Myocyte (in vitro differentiated cells): ENCODE measurements at regions not wholly inside any gene's neighbourhood (a gene's known extent, or its start where the extent isn't known, plus 50 kb on each side); places are given as distances from the start of the nearest gene placed in this dataset.
"Not testable (repeated sequence)": the region's sequence is repeated elsewhere in the genome, so short reads cannot be mapped to it uniquely, and the experiment has no call there.

ENCODE experiments used
- DNase-seq: peaks from one replicate; pipeline ENCODE4 v3.0.0-alpha.2; 2012; ENCODE audit warnings: low read depth

GRCh38 chr10:123221418-123221817 lies 67.2 kb downstream of the BUB3 start:
- DNase-seq: no peak

- no peak for DNase-seq
Measured at GRCh38 chr10:123222832-123223231, 68.6 kb downstream of the BUB3 start.

GRCh38 chr10:123227706-123228105 lies 73.5 kb downstream of the BUB3 start:
- peak; percentile 10 for DNase-seq

- DNase-seq: peak; percentile 79
Measured at GRCh38 chr10:123229927-123230630, 75.9 kb downstream of the BUB3 start.

GRCh38 chr10:123232879-123233278 lies 78.7 kb downstream of the BUB3 start:
- DNase-seq: not testable (repeated sequence)

GRCh38 chr10:123235014-123235413 lies 80.8 kb downstream of the BUB3 start:
- DNase-seq: not testable (repeated sequence)

- no peak for DNase-seq
Measured at GRCh38 chr10:123236126-123236525, 81.9 kb downstream of the BUB3 start.

- no peak for DNase-seq
Measured at GRCh38 chr10:123240250-123240649, 86.0 kb downstream of the BUB3 start.

- no peak for DNase-seq
Measured at GRCh38 chr10:123240776-123241175, 86.6 kb downstream of the BUB3 start.

GRCh38 chr10:123241391-123242141 lies 87.4 kb downstream of the BUB3 start:
- DNase-seq: no peak

GRCh38 chr10:123244747-123245146 lies 90.5 kb downstream of the BUB3 start:
- no peak for DNase-seq

GRCh38 chr10:123245264-123245663 lies 91.1 kb downstream of the BUB3 start:
- no peak for DNase-seq

GRCh38 chr10:123249894-123250293 lies 95.7 kb downstream of the BUB3 start:
- peak; percentile 37 for DNase-seq

GRCh38 chr10:123250640-123251039 lies 96.4 kb downstream of the BUB3 start:
- DNase-seq: no peak

GRCh38 chr10:123252779-123253178 lies 98.6 kb downstream of the BUB3 start:
- DNase-seq: no peak

- not testable (repeated sequence) for DNase-seq
Measured at GRCh38 chr10:123254343-123254742, 100.1 kb downstream of the BUB3 start.

GRCh38 chr10:123257904-123258456 lies 103.8 kb downstream of the BUB3 start:
- DNase-seq: no peak

GRCh38 chr10:123259081-123259480 lies 104.9 kb downstream of the BUB3 start:
- no peak for DNase-seq

GRCh38 chr10:123259791-123260190 lies 105.6 kb downstream of the BUB3 start:
- DNase-seq: no peak

GRCh38 chr10:123262456-123262855 lies 108.3 kb downstream of the BUB3 start:
- DNase-seq: peak; percentile 89

- DNase-seq: no peak
Measured at GRCh38 chr10:123266971-123267370, 112.8 kb downstream of the BUB3 start.

- no peak for DNase-seq
Measured at GRCh38 chr10:123269017-123269552, 114.9 kb downstream of the BUB3 start.
